ENCODE measurements at regions not wholly inside any gene's neighbourhood (a gene's known extent, or its start where the extent isn't known, plus 50 kb on each side); places are given as distances from the start of the nearest gene placed in this dataset.

- no peak for DNase-seq (ENCODE audit: low read depth)
These were observed 431.0 kb upstream of the SOX9 start for GRCh38 chr17:71689782-71690181.

GRCh38 chr17:71699907-71700306 lies 420.9 kb upstream of the SOX9 start:
- DNase-seq (ENCODE audit: low read depth): no peak

- no peak for DNase-seq (ENCODE audit: low read depth)
These were observed 417.1 kb upstream of the SOX9 start for GRCh38 chr17:71703701-71704100.

- no peak for DNase-seq (ENCODE audit: low read depth)
These were observed 411.4 kb upstream of the SOX9 start for GRCh38 chr17:71709271-71709890.

- peak; percentile 71 for DNase-seq (ENCODE audit: low read depth)
These were observed 410.9 kb upstream of the SOX9 start for GRCh38 chr17:71709946-71710345.

GRCh38 chr17:71710816-71711215 lies 410.0 kb upstream of the SOX9 start:
- no peak for DNase-seq (ENCODE audit: low read depth)

- no peak for DNase-seq (ENCODE audit: low read depth)
These were observed 407.0 kb upstream of the SOX9 start for GRCh38 chr17:71713846-71714245.

- no peak for DNase-seq (ENCODE audit: low read depth)
These were observed 396.5 kb upstream of the SOX9 start for GRCh38 chr17:71724339-71724738.

- no peak for DNase-seq (ENCODE audit: low read depth)
These were observed 395.0 kb upstream of the SOX9 start for GRCh38 chr17:71725811-71726210.

- no peak for DNase-seq (ENCODE audit: low read depth)
These were observed 394.5 kb upstream of the SOX9 start for GRCh38 chr17:71726341-71726740.

- no peak for DNase-seq (ENCODE audit: low read depth)
These were observed 393.5 kb upstream of the SOX9 start for GRCh38 chr17:71727292-71727691.

GRCh38 chr17:71727723-71728122 lies 393.1 kb upstream of the SOX9 start:
- no peak for DNase-seq (ENCODE audit: low read depth)

GRCh38 chr17:71730871-71731270 lies 389.9 kb upstream of the SOX9 start:
- DNase-seq (ENCODE audit: low read depth): no peak

GRCh38 chr17:71735893-71736292 lies 384.9 kb upstream of the SOX9 start:
- DNase-seq (ENCODE audit: low read depth): no peak

- DNase-seq (ENCODE audit: low read depth): no peak
These were observed 380.0 kb upstream of the SOX9 start for GRCh38 chr17:71740866-71741265.

- DNase-seq (ENCODE audit: low read depth): peak; percentile 65
These were observed 379.0 kb upstream of the SOX9 start for GRCh38 chr17:71741836-71742235.

- no peak for DNase-seq (ENCODE audit: low read depth)
These were observed 371.9 kb upstream of the SOX9 start for GRCh38 chr17:71748872-71749271.

- DNase-seq (ENCODE audit: low read depth): no peak
These were observed 367.8 kb upstream of the SOX9 start for GRCh38 chr17:71753070-71753469.

- DNase-seq (ENCODE audit: low read depth): no peak
These were observed 363.7 kb upstream of the SOX9 start for GRCh38 chr17:71757156-71757555.

- no peak for DNase-seq (ENCODE audit: low read depth)
These were observed 362.9 kb upstream of the SOX9 start for GRCh38 chr17:71757956-71758355.

- no peak for DNase-seq (ENCODE audit: low read depth)
These were observed 361.3 kb upstream of the SOX9 start for GRCh38 chr17:71759422-71760060.

GRCh38 chr17:71760062-71760720 lies 360.6 kb upstream of the SOX9 start:
- DNase-seq (ENCODE audit: low read depth): peak; percentile 57

GRCh38 chr17:71762526-71762925 lies 358.3 kb upstream of the SOX9 start:
- peak; percentile 71 for DNase-seq (ENCODE audit: low read depth)
